ENCODE measurements at regions not wholly inside any gene's neighbourhood (a gene's known extent, or its start where the extent isn't known, plus 50 kb on each side); places are given as distances from the start of the nearest gene placed in this dataset.

- TF ChIP-seq CTCF (IDR thresholded peaks at IDR 0.05; ENCODE audit: low read length, missing control alignments), result no peak
- DNase-seq (ENCODE audit: low read depth), result no peak
These were observed 260.5 kb downstream of the CYP26B1 start for GRCh38 chr2:71887196-71887595.

GRCh38 chr2:71886241-71886640 is 261.4 kb downstream of the CYP26B1 start:
- no peak overlapping the region for H3K4me3 ChIP-seq (replicated peaks; ENCODE audit: low read depth, low read length)
- no peak for DNase-seq (ENCODE audit: low read depth)
- no peak for TF ChIP-seq CTCF (IDR thresholded peaks at IDR 0.05; ENCODE audit: low read length, missing control alignments)

More at GRCh38 chr2:71887196-71887595, 260.5 kb downstream of the CYP26B1 start:
- no peak overlapping the region for H3K4me3 ChIP-seq (replicated peaks; ENCODE audit: low read depth, low read length)

GRCh38 chr2:71884303-71885042 is 263.2 kb downstream of the CYP26B1 start:
- no peak for TF ChIP-seq CTCF (IDR thresholded peaks at IDR 0.05; ENCODE audit: low read length, missing control alignments)
- DNase-seq (ENCODE audit: low read depth), result peak; percentile 92
- H3K4me3 ChIP-seq (replicated peaks; ENCODE audit: low read depth, low read length), result no peak overlapping the region

GRCh38 chr2:71882949-71883472 is 264.7 kb downstream of the CYP26B1 start:
- H3K4me3 ChIP-seq (replicated peaks; ENCODE audit: low read depth, low read length), result no peak overlapping the region
- peak; percentile 93 for DNase-seq (ENCODE audit: low read depth)
- no peak for TF ChIP-seq CTCF (IDR thresholded peaks at IDR 0.05; ENCODE audit: low read length, missing control alignments)

GRCh38 chr2:71882236-71882946 is 265.3 kb downstream of the CYP26B1 start:
- H3K4me3 ChIP-seq (replicated peaks; ENCODE audit: low read depth, low read length), result no peak overlapping the region
- no peak for TF ChIP-seq CTCF (IDR thresholded peaks at IDR 0.05; ENCODE audit: low read length, missing control alignments)
- DNase-seq (ENCODE audit: low read depth), result no peak

- H3K4me3 ChIP-seq (replicated peaks; ENCODE audit: low read depth, low read length), result no peak overlapping the region
- DNase-seq (ENCODE audit: low read depth), result peak; percentile 57
- TF ChIP-seq CTCF (IDR thresholded peaks at IDR 0.05; ENCODE audit: low read length, missing control alignments), result no peak
These were observed 266.6 kb downstream of the CYP26B1 start for GRCh38 chr2:71880846-71881610.
